K562 (cell line): ENCODE measurements at regions not wholly inside any gene's neighbourhood (a gene's known extent, or its start where the extent isn't known, plus 50 kb on each side); places are given as distances from the start of the nearest gene placed in this dataset.

Experiments
- ATAC-seq: fragments of 200-7000 bp; cut with Tn5 transposase; 3 replicates; pipeline ENCODE4 v1.9.1; 2020; ENCODE audit warnings: moderate library complexity
- BruUV-seq: library from RNA; stranded (reverse); fragments of 400-500 nt; replicated peaks from 2 replicates; lab custom pipeline; 2021; lab: Mats Ljungman, UMichigan
- CTCF ChIA-PET: fragments of 300-600 bp; formaldehyde crosslinking; extraction: SDS; loops from one replicate; lab custom pipeline; 2021; ENCODE audit warnings: low intra/inter-chr PET ratio; lab: Yijun Ruan, JAX
- POLR2A ChIA-PET: fragments of 300-600, 350-650 bp; sonication (Branson Sonifier 250); formaldehyde crosslinking; extraction: SDS; loops from one replicate; lab custom pipeline; 2021; ENCODE audit warnings: antibody characterized with exemption, inconsistent platforms; lab: Yijun Ruan, JAX
- DNase-seq, 4 experiments: peaks; one replicate each; pipeline versions ENCODE4 v3.0.0 to v3.0.0-alpha.2; 2011 to 2018; ENCODE audit warnings: low spot score in 3 of 4, mixed read lengths in 3 of 4; ENCODE audit errors: extremely low read depth in 1 of 4
- FAIRE-seq: peaks from 2 replicates; lab custom pipeline; 2011; peaks lifted over from hg19 to GRCh38; lab: Jason Lieb, UNC
- H2AFZ ChIP-seq: 2 replicates; pipeline ENCODE4 v1.6.0; 2011; ENCODE audit warnings: low read depth, low read length, control low read depth, inconsistent platforms
- H3K27ac ChIP-seq: fragments of 200-600 bp; 3 replicates; pipeline ENCODE4 v1.8.0; 2011; ENCODE audit warnings: low read depth, mild to moderate bottlenecking, control low read depth, inconsistent platforms, low read length, moderate library complexity, mixed read lengths; ENCODE audit errors: extremely low read depth
- H3K27me3 ChIP-seq, 2 experiments: fragments of 300-600 bp in 1 of 2; 2 replicates in 1 of 2; 3 replicates in 1 of 2; pipeline versions ENCODE4 v1.6.0 to v1.8.0; 2011; ENCODE audit warnings: inconsistent platforms in 2 of 2, low read length in 2 of 2, mild to moderate bottlenecking in 1 of 2, mixed read lengths in 1 of 2, moderate library complexity in 1 of 2; ENCODE audit not compliant: control insufficient read depth in 2 of 2, insufficient read depth in 2 of 2
- H3K36me3 ChIP-seq: fragments of 300-600 bp; 3 replicates; pipeline ENCODE4 v1.8.0; 2011; ENCODE audit warnings: mild to moderate bottlenecking, low read length, inconsistent platforms; ENCODE audit not compliant: control insufficient read depth, insufficient read depth
- H3K4me1 ChIP-seq, 2 experiments: fragments of 200-600 bp in 1 of 2; replicated peaks in 1 of 2; 2 replicates in 1 of 2; 3 replicates in 1 of 2; pipeline versions ENCODE4 v1.5.1 to v1.8.0; 2011; ENCODE audit warnings: inconsistent platforms in 2 of 2, low read length in 2 of 2, mild to moderate bottlenecking in 1 of 2, mixed read lengths in 1 of 2, moderate library complexity in 1 of 2; ENCODE audit not compliant: control insufficient read depth in 2 of 2, insufficient read depth in 2 of 2
- H3K4me2 ChIP-seq: 2 replicates; pipeline ENCODE4 v1.6.1; 2011; ENCODE audit warnings: low read length, control low read depth, inconsistent platforms, mixed read lengths; ENCODE audit not compliant: insufficient read depth
- H3K4me3 ChIP-seq: fragments of 200-600 bp; sonication (generic), shearing (Covaris generic); 2 replicates; pipeline ENCODE4 v1.5.1; 2016; ENCODE audit warnings: control low read depth, inconsistent platforms
- H3K79me2 ChIP-seq: fragments of 200-600 bp; 3 replicates; pipeline ENCODE4 v1.8.0; 2011; ENCODE audit warnings: low read length, inconsistent platforms; ENCODE audit not compliant: control insufficient read depth, insufficient read depth
- H3K9ac ChIP-seq, 2 experiments: 2 replicates each; pipeline versions ENCODE4 v1.6.0 to v1.6.1; 2011; ENCODE audit warnings: low read depth in 2 of 2, low read length in 2 of 2, control low read depth in 1 of 2, inconsistent platforms in 1 of 2, mild to moderate bottlenecking in 1 of 2, mixed read lengths in 1 of 2; ENCODE audit not compliant: insufficient read depth in 1 of 2
- H3K9me1 ChIP-seq: one replicate; pipeline ENCODE4 v1.6.0; 2011; ENCODE audit warnings: inconsistent platforms, mild to moderate bottlenecking, low read length, moderate library complexity; ENCODE audit not compliant: control insufficient read depth, insufficient read depth
- H3K9me3 ChIP-seq: replicated peaks from 2 replicates; pipeline ENCODE4 v1.5.1; 2011; ENCODE audit warnings: low read depth, low read length, inconsistent platforms; ENCODE audit not compliant: control insufficient read depth, insufficient read depth
- H4K20me1 ChIP-seq: replicated peaks from 2 replicates; pipeline ENCODE4 v1.6.1; 2011; ENCODE audit warnings: low read length, inconsistent platforms, mixed read lengths; ENCODE audit not compliant: control insufficient read depth, insufficient read depth
- AFF4 ChIP-seq: sonication (generic); formaldehyde crosslinking; IDR thresholded peaks from 2 replicates; pipeline ENCODE4 v1.8.0; 2023; ENCODE audit warnings: mild to moderate bottlenecking, missing genetic modification reagents
- ARHGAP35 ChIP-seq: fragments of 450-650 bp; IDR thresholded peaks from 2 replicates; pipeline ENCODE4 v1.6.1; 2018; ENCODE audit not compliant: partially characterized antibody
- BDP1 ChIP-seq: IDR thresholded peaks from 3 replicates; pipeline ENCODE4 v1.6.1; 2011; ENCODE audit not compliant: insufficient read length, insufficient read depth
- C11orf30 ChIP-seq: fragments of 450-650 bp; IDR thresholded peaks from 2 replicates; pipeline ENCODE4 v1.6.1; 2016; ENCODE audit warnings: low read depth, mild to moderate bottlenecking
- ELF4 ChIP-seq: fragments of 450-650 bp; formaldehyde crosslinking; IDR thresholded peaks from 2 replicates; pipeline ENCODE4 v1.4.0; 2022; ENCODE audit warnings: missing genetic modification characterization
- ERF ChIP-seq: fragments of 450-650 bp; formaldehyde crosslinking; IDR thresholded peaks from 2 replicates; pipeline ENCODE4 v1.4.0; 2020; ENCODE audit warnings: mild to moderate bottlenecking, mixed read lengths
- MYC ChIP-seq, 2 experiments: fragments of 250-450 bp in 1 of 2; sonication (Bioruptor Pico) in 1 of 2; IDR thresholded peaks; 2 replicates each; pipeline versions ENCODE4 v1.5.1 to v1.6.1; 2012 to 2021; ENCODE audit warnings: low read depth in 2 of 2, borderline replicate concordance in 1 of 2, improper control_type of control experiment in 1 of 2, low read length in 1 of 2, mild to moderate bottlenecking in 1 of 2, moderate library complexity in 1 of 2
- OTX1 ChIP-seq: fragments of 450-650 bp; formaldehyde crosslinking; IDR thresholded peaks from 2 replicates; pipeline ENCODE4 v1.4.0; 2022; ENCODE audit warnings: mild to moderate bottlenecking
- PTRF ChIP-seq: fragments of 450-650 bp; IDR thresholded peaks from 2 replicates; pipeline ENCODE4 v1.6.1; 2016; ENCODE audit warnings: mild to moderate bottlenecking, missing genetic modification characterization, missing compliant biosample characterization
- PTTG1 ChIP-seq: fragments of 450-650 bp; IDR thresholded peaks from 2 replicates; pipeline ENCODE4 v1.6.1; 2016; ENCODE audit warnings: low read depth, mild to moderate bottlenecking, missing genetic modification characterization, missing compliant biosample characterization
- SAP30 ChIP-seq: fragments of 200-600 bp; sonication (generic); IDR thresholded peaks from 2 replicates; pipeline ENCODE4 v1.6.1; 2012; ENCODE audit warnings: borderline replicate concordance, low read depth, mild to moderate bottlenecking, moderate library complexity, low read length, control low read depth, inconsistent platforms; ENCODE audit not compliant: insufficient read depth, poor library complexity, severe bottlenecking
- ZNF24 ChIP-seq: fragments of 450-650 bp; IDR thresholded peaks from 2 replicates; pipeline ENCODE4 v1.6.1; 2016
- ZNF384 ChIP-seq: IDR thresholded peaks from 2 replicates; pipeline ENCODE4 v1.6.1; 2012; ENCODE audit warnings: low read depth, low read length, improper control_type of control experiment
- ZNF431 ChIP-seq: sonication (generic); formaldehyde crosslinking; IDR thresholded peaks from 2 replicates; pipeline ENCODE4 v1.8.0; 2022; ENCODE audit warnings: mild to moderate bottlenecking, missing genetic modification reagents
- WGBS: fragments of 100-300 bp; shearing (Covaris generic); methylation state at CpG from one replicate; pipeline ENCODE4 v1.1.6; 2016; ENCODE audit warnings: low coverage, mixed read lengths; ENCODE audit not compliant: insufficient coverage; ENCODE audit errors: missing lambda C conversion rate; 5-methylcytosine and 5-hydroxymethylcytosine counted together
- in situ Hi-C: fragments of 300-500 bp; cut with MboI; formaldehyde crosslinking; loops from 4 replicates; pipeline ENCODE4 v1.15.0; 2018; ENCODE audit warnings: inconsistent platforms, mixed read lengths
- intact Hi-C: fragments of 100-400 bp; cut with micrococcal nuclease; formaldehyde crosslinking; loops from 2 replicates; pipeline ENCODE4 v1.14.2; 2022
- TF ChIP-seq, protein P1 (sequence below), 2 experiments: fragments of 150-350 bp in 1 of 2; IDR thresholded peaks; 2 replicates each; pipeline ENCODE4 v1.6.1; 2012 to 2016; ENCODE audit warnings: low read depth in 2 of 2, low read length in 2 of 2, mild to moderate bottlenecking in 1 of 2, moderate library complexity in 1 of 2
- TF ChIP-seq, protein P2 (sequence below): fragments of 250-450 bp; sonication (Bioruptor Pico); IDR thresholded peaks from 2 replicates; pipeline ENCODE4 v1.6.1; 2021; ENCODE audit warnings: mild to moderate bottlenecking

- H3K9me3 ChIP-seq, result no peaks in the 10 kb centered on the region
- peaks cover 0 to 11% of the 10 kb centered on the region in 2 experiments; a peak in 2 of 5 replicates for H3K27me3 ChIP-seq
- H3K79me2 ChIP-seq, result no peaks in the 10 kb centered on the region
- ATAC-seq, result no peak
- no peak overlapping the region for H3K27ac ChIP-seq
- in situ Hi-C loops, result no loop called here
- BruUV-seq, result no TSS peak
- DNase-seq, result no peak
- H3K4me1 ChIP-seq, result no peaks in the 10 kb centered on the region
- no peak overlapping the region for H3K4me3 ChIP-seq
- ChIA-PET POLR2A (no interaction called here), CTCF (no interaction called here)
- no peak overlapping the region for H2AFZ ChIP-seq
- no peak overlapping the region for H3K4me2 ChIP-seq
- FAIRE-seq, result no peak
- no peak overlapping the region for H3K9ac ChIP-seq
- H4K20me1 ChIP-seq, result no peaks in the 10 kb centered on the region
- TF ChIP-seq ARHGAP35, result no peak
- no peak for TF ChIP-seq BDP1
- TF ChIP-seq AFF4, result no peak
- no peak for TF ChIP-seq ZNF24
- no peak for TF ChIP-seq OTX1 (CRISPR knock-in tag)
- no peak for TF ChIP-seq C11orf30
- TF ChIP-seq, protein P1, sequence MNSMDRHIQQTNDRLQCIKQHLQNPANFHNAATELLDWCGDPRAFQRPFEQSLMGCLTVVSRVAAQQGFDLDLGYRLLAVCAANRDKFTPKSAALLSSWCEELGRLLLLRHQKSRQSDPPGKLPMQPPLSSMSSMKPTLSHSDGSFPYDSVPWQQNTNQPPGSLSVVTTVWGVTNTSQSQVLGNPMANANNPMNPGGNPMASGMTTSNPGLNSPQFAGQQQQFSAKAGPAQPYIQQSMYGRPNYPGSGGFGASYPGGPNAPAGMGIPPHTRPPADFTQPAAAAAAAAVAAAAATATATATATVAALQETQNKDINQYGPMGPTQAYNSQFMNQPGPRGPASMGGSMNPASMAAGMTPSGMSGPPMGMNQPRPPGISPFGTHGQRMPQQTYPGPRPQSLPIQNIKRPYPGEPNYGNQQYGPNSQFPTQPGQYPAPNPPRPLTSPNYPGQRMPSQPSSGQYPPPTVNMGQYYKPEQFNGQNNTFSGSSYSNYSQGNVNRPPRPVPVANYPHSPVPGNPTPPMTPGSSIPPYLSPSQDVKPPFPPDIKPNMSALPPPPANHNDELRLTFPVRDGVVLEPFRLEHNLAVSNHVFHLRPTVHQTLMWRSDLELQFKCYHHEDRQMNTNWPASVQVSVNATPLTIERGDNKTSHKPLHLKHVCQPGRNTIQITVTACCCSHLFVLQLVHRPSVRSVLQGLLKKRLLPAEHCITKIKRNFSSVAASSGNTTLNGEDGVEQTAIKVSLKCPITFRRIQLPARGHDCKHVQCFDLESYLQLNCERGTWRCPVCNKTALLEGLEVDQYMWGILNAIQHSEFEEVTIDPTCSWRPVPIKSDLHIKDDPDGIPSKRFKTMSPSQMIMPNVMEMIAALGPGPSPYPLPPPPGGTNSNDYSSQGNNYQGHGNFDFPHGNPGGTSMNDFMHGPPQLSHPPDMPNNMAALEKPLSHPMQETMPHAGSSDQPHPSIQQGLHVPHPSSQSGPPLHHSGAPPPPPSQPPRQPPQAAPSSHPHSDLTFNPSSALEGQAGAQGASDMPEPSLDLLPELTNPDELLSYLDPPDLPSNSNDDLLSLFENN (IDR thresholded peaks at IDR 0.05; ENCODE audit: low read depth in 2 of 2, low read length in 2 of 2), result no peak
- no peak for TF ChIP-seq PTTG1 (tag)
- TF ChIP-seq PTRF, result no peak
- no peak for TF ChIP-seq ERF (CRISPR knock-in tag)
- TF ChIP-seq ZNF431, result no peak
- TF ChIP-seq, protein P2, sequence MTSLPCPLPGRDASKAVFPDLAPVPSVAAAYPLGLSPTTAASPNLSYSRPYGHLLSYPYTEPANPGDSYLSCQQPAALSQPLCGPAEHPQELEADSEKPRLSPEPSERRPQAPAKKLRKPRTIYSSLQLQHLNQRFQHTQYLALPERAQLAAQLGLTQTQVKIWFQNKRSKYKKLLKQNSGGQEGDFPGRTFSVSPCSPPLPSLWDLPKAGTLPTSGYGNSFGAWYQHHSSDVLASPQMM (CRISPR knock-in tag), result no peak
- no peak for TF ChIP-seq ZNF384
- TF ChIP-seq ELF4 (CRISPR knock-in tag), result no peak
- no peak for TF ChIP-seq MYC (IDR thresholded peaks at IDR 0.05; ENCODE audit: low read depth, low read length)
- no peak for TF ChIP-seq MYC (CRISPR knock-in tag; IDR thresholded peaks at IDR 0.05; ENCODE audit: borderline replicate concordance, low read depth)
- no peak for TF ChIP-seq SAP30
- WGBS, result 0% methylated on average over 4 of the region's 4 CpGs
- intact Hi-C loops, result loop anchor here (5.0 kb wide), 1 partner anchor 326 kb away; no protein-coding TSS in a partner anchor
- no peaks in the 10 kb centered on the region for H3K9me1 ChIP-seq
- no peaks in the 10 kb centered on the region for H3K36me3 ChIP-seq
These were observed 298.9 kb upstream of the IRX5 start for GRCh38 chr16:54631782-54632181.
